Ovary (tissue), 7 donors: ENCODE measurements at regions not wholly inside any gene's neighbourhood (a gene's known extent, or its start where the extent isn't known, plus 50 kb on each side); places are given as distances from the start of the nearest gene placed in this dataset.

Experiments used
- DNase-seq, 5 donors: peaks; one replicate each; pipeline ENCODE4 v3.0.0-alpha.2; 2019 to 2020
- H3K27ac ChIP-seq, 2 donors: fragments of 200-600 bp; one replicate each; pipeline versions ENCODE4 v1.5.1 to v1.8.0; 2019 to 2022
- H3K27me3 ChIP-seq: fragments of 200-600 bp; one replicate; pipeline ENCODE4 v1.8.0; 2022
- H3K36me3 ChIP-seq: fragments of 200-600 bp; sonication (generic); one replicate; pipeline ENCODE4 v1.5.1; 2019
- H3K4me1 ChIP-seq: one replicate; pipeline ENCODE4 v1.8.1; 2013; ENCODE audit warnings: mild to moderate bottlenecking, moderate library complexity; ENCODE audit not compliant: insufficient read depth
- H3K4me3 ChIP-seq: fragments of 200-600 bp; sonication (generic); one replicate; pipeline ENCODE4 v1.5.1; 2017
- H3K9me3 ChIP-seq, 2 donors: fragments of 200-600 bp in 1 of 2; sonication (generic) in 1 of 2; one replicate each; pipeline versions ENCODE4 v1.5.1 to v1.8.1; 2013 to 2019; ENCODE audit warnings: mild to moderate bottlenecking in 1 of 2, moderate library complexity in 1 of 2
- CTCF ChIP-seq, 3 donors: fragments of 450-650 bp in 2 of 3; fragments of 200-600 bp in 1 of 3; IDR thresholded peaks; one replicate each; pipeline versions ENCODE4 v1.5.1 to v1.8.0; 2016 to 2022; ENCODE audit warnings: antibody characterized with exemption in 3 of 3, mild to moderate bottlenecking in 1 of 3
- EP300 ChIP-seq: sonication (generic); formaldehyde crosslinking; IDR thresholded peaks from one replicate; pipeline ENCODE4 v1.6.1; 2017; ENCODE audit warnings: antibody characterized with exemption
- POLR2A ChIP-seq: fragments of 450-650 bp; IDR thresholded peaks from one replicate; pipeline ENCODE4 v1.6.1; 2017; ENCODE audit warnings: antibody characterized with exemption, mild to moderate bottlenecking, moderate library complexity
- WGBS, 3 donors: extraction: QIAGEN DNeasy Blood & Tissue Kit in 1 of 3; methylation state at CpG; one replicate each; pipeline versions ENCODE4 v1.1.5 to v1.1.7; 2013 to 2017; 5-methylcytosine and 5-hydroxymethylcytosine counted together
- intact Hi-C, 4 donors: fragments of 100-400 bp; cut with DNase I; formaldehyde crosslinking; loops; one replicate each; pipeline versions ENCODE4 v1.11.0 to v1.15.1; 2022 to 2023
- donor health status: DM: no; HTN: no; CAD: no; lungs with moderate emphysema.
- donor health status: DM: no; HTN: no; CAD: no.
- donor health status: Bipolar disorder and iron deficiency.
- donor health status: DM: no; HTN: no; CAD: no.
- donor health status: DM: yes; HTN: yes; CAD: no.

- Histone ChIP-seq H3K4me3 (no peak overlapping the region), H3K36me3 (no peaks in the 10 kb centered on the region), H3K27me3 (no peaks in the 10 kb centered on the region), H3K27ac (no peak overlapping the region), H3K4me1 (no peaks in the 10 kb centered on the region), H3K9me3 (no peaks in the 10 kb centered on the region)
- TF ChIP-seq CTCF (IDR thresholded peaks at IDR 0.05) (no peak), EP300 (no peak), POLR2A (no peak)
- 81 to 89% (median 87%) methylated on average over 10 of the region's 10 CpGs for WGBS, 3 donors
- no peak for DNase-seq
- intact Hi-C loops, result no loop called here
These were observed 114.7 kb downstream of the ANKRD60 start for GRCh38 chr20:58113716-58114115.

GRCh38 chr20:58112017-58112781 is 116.3 kb downstream of the ANKRD60 start:
- Histone ChIP-seq H3K4me3 (no peak overlapping the region), H3K9me3 (no peaks in the 10 kb centered on the region), H3K27ac (no peak overlapping the region), H3K27me3 (no peaks in the 10 kb centered on the region), H3K36me3 (no peaks in the 10 kb centered on the region), H3K4me1 (no peaks in the 10 kb centered on the region)
- TF ChIP-seq EP300 (no peak), CTCF (IDR thresholded peaks at IDR 0.05) (no peak), POLR2A (no peak)
- no peak for DNase-seq
- intact Hi-C loops, result no loop called here
- WGBS, 3 donors, result 59 to 69% (median 67%) methylated on average over 7 of the region's 7 CpGs

- H3K4me3 ChIP-seq, result no peak overlapping the region
- no peaks in the 10 kb centered on the region for H3K9me3 ChIP-seq
- intact Hi-C loops, result no loop called here
- 81 to 90% (median 89%) methylated on average over 18 of the region's 18 CpGs for WGBS, 3 donors
- no peaks in the 10 kb centered on the region for H3K27me3 ChIP-seq
- H3K36me3 ChIP-seq, result no peaks in the 10 kb centered on the region
- H3K27ac ChIP-seq, result no peak overlapping the region
- H3K4me1 ChIP-seq, result no peaks in the 10 kb centered on the region
- no peak for DNase-seq
- TF ChIP-seq CTCF (IDR thresholded peaks at IDR 0.05), result no peak
- TF ChIP-seq EP300, result no peak
- no peak for TF ChIP-seq POLR2A
These were observed 117.0 kb downstream of the ANKRD60 start for GRCh38 chr20:58111310-58112016.

GRCh38 chr20:58109918-58110635 is 118.4 kb downstream of the ANKRD60 start:
- Histone ChIP-seq H3K27ac (no peak overlapping the region), H3K4me3 (no peak overlapping the region), H3K9me3 (no peaks in the 10 kb centered on the region), H3K27me3 (no peaks in the 10 kb centered on the region), H3K4me1 (no peaks in the 10 kb centered on the region), H3K36me3 (no peaks in the 10 kb centered on the region)
- WGBS, 3 donors, result 97 to 100% (median 99%) methylated on average over 3 of the region's 3 CpGs
- DNase-seq, result no peak
- TF ChIP-seq EP300 (no peak), CTCF (IDR thresholded peaks at IDR 0.05) (no peak), POLR2A (no peak)
- intact Hi-C loops, result no loop called here
